GM21423 (cell line): ENCODE measurements at regions not wholly inside any gene's neighbourhood (a gene's known extent, or its start where the extent isn't known, plus 50 kb on each side); places are given as distances from the start of the nearest gene placed in this dataset.
"Not testable (repeated sequence)": the region's sequence is repeated elsewhere in the genome, so short reads cannot be mapped to it uniquely, and the experiment has no call there.

Experiments used
- ATAC-seq: cut with Tn5 transposase; IDR thresholded peaks from one replicate; pipeline ENCODE4 v1.9.1; 2021; ENCODE audit warnings: mild to moderate bottlenecking, moderate library complexity; ENCODE audit not compliant: unreplicated experiment

GRCh38 chr5:123940416-123940815 lies 428.4 kb downstream of the CSNK1G3 start:
- no peak for ATAC-seq

DNA sequence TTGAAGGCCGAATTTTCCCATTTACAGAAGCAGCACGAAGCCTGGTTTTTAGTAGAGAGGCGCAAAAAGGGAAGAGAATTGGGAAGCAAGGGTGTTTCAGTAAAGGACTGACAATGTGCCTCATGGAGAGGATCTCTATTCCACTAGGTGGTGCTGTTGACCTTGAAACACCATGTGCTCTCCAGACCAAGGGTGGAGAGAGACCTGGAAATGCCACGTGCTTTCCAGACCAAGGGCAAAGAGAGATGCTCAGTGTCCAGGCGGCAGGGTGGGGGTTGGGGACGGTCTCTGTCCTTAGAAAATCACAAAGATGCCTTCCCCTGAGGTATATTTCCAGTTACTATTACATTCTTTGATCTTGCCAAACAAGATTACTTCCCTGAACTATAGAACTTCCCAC lies 425.3 kb downstream of the CSNK1G3 start:
- no peak for ATAC-seq

DNA sequence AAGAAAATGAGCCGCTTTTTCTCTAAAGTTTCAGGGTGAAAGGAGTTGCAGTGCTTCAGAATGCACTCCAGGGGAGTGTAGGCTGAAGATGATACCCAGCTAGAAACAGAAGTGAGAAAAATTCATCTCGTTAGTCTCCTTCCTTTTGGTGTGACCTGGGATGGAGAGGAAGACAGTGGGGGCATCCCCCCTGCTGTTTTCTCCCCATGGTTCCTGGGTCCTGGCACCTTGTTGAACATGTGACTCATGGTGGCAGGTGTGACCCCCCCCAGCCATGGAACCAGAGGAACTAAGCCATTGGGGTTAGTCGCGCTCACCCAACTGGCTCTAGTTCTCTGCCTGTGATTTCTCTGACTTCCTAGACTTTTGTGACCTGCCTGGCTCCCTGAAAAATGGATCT lies 424.6 kb downstream of the CSNK1G3 start:
- ATAC-seq: no peak

GRCh38 chr5:123933812-123934211 lies 421.8 kb downstream of the CSNK1G3 start:
- not testable (repeated sequence) for ATAC-seq

DNA sequence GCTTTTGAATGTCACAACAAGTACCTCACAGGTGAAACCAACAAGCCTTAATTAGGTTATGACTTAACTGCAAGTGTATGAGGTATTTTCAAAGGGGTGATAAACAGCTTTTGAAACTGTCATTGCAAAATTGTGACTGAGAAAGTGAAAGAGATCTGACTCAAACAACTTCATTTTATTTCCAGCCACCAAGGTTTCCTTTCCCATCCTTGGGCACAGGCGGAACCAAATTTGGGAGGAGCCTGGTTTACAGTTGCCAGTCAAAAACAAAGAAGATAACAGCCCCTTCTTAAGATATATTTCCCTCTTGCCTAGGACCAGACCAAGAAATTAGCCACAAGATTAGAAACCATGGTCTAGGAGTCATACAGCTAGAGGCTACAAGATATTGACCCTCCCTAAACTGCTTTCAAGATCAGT lies 417.1 kb downstream of the CSNK1G3 start:
- ATAC-seq: no peak

DNA sequence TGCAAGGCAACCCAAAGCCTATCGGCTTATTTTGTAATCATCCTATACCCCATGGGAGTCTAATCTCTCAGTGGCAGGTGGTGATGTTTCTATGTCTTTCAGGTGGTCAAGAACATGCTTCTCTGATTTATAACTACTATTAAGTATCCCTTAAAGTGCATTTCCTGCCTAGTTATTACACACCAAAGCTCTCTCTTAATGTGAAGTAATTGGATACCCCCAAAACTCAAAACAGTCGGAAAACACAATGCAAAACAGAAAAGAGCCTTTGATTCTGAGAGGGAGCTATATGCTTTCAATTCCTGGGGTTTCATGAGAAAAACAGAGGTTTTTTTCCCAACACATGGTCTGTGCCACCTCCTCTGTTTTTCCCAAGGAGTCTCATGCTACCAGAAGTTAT lies 416.4 kb downstream of the CSNK1G3 start:
- ATAC-seq: no peak

GRCh38 chr5:123921193-123921592 lies 409.2 kb downstream of the CSNK1G3 start:
- no peak for ATAC-seq

GRCh38 chr5:123916345-123917121 lies 404.6 kb downstream of the CSNK1G3 start:
- ATAC-seq: no peak

DNA sequence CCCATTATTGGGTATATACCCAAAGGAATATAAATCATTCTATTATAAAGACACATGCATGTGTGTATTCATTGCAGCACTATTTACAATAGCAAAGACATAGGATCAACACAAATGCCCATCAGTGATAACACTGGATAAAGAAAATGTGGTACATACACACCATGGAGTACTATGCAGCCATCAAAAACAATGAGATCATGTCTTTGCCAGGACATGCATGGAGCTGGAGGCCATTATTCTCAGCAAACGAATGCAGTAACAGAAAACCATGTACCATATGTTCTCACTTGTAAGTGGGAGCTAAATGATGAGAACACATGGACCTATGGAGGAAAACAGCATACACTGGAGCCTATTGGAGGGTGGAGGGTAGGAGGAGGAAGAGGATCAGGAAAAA lies 402.4 kb downstream of the CSNK1G3 start:
- no peak for ATAC-seq

DNA sequence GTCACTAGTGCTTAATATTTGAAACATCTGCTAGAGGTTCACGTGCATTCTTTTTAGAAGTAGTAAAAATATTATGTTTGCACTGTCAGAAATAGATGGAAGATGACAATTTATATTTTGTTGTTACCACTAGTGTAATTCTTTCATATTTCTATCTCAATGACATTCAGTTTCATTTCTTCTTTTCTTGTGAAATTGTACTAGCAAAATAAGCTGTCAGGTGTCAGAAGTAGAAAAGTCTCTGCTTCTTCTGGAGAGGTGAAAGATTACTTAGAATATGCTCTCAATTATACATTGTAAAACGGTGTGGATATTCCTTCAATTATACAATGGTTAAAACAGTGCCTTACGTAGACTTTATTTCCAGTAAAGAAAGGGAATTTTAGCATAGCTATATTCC lies 395.4 kb downstream of the CSNK1G3 start:
- no peak for ATAC-seq

DNA sequence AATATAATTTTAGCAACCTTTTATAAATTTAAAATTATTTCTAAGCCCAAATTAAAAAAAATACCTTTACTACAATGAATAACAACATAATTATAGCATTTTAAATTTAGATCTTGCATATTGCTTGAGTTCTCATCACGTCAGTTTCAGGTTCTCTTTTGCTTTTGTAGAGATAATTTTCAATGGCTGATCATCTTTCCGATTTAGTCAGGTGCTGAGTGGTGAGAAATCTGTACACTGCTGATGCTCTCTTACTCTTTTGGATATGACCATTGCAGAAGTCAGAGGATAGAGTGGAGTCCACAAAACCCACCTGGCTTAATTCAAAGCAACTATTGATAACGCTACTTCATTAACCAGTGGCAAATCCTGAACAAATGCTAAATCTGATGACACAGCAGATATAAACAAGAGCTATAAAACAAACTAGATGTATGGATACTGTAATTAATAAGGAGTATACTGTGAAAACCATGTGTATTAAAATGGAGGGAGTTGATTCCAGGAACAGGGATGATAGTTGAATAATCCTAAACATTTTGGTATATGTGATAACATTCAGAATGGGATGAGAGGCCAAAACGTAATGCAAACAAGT lies 394.8 kb downstream of the CSNK1G3 start:
- no peak for ATAC-seq

DNA sequence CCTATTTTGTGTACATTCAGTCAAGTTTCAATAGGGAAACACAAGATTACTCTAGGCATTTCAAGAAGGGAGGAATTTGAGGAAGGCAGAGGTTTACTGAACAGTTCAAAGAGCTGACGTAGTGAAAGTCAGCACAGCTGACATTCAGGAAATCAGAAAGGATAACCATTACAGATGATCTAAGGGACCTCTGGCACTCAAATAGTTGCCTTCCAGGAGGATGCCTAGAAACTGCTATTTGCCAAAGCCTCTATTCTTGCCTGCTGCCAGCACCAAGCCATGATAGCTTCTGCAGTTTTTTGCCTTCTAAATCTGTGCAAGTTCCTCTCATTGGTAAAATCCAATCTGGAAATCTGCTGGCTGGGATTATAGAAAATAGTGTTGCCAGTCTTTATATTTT lies 373.1 kb downstream of the CSNK1G3 start:
- no peak for ATAC-seq

DNA sequence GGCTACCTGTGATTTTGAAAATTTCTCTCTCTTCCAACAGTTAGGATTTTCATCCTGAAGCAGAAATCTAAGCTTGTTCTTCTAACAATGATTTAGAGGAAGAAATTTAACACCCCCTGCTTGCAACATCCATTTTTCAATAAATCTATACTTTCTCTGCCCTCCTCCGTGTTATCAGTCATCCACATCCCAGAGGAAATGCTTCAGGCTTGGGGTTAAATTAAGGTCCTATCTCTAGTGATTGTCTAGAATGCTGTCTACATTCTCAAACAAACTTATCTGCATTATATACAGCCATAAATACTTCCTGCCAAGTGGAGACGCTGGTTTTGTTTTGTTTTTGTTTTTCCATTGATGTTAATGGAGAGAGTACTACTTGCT lies 371.0 kb downstream of the CSNK1G3 start:
- ATAC-seq: no peak

DNA sequence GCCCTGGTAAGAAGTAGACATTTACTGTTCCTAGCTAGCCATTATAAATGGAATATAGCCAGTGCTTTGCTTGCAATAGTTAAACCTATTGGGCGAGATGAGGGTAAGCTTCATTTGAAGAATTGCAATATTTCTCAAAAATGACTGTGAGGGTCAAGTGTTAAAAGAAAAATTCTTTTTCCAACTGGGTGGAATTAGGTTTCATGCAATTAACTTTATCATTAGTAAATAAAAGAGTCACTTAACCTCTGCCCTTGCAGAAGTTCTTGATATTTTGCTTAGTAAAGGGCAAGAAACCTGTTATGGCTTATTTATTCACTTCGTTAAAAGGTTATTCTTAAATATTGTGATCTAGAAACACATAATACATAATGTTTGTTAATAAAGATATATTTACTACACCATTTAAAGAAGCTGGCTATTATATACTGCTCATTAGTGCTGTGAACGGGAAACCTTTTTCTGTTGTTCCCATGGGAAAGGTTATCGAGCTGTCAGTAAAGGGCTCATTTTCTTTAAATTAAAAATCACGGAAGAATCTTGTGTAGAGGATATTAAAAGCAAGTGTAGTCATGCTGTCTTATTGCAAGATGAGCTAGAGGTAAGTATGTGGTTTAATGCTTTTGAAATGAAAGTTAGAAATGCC lies 370.5 kb downstream of the CSNK1G3 start:
- ATAC-seq: no peak

DNA sequence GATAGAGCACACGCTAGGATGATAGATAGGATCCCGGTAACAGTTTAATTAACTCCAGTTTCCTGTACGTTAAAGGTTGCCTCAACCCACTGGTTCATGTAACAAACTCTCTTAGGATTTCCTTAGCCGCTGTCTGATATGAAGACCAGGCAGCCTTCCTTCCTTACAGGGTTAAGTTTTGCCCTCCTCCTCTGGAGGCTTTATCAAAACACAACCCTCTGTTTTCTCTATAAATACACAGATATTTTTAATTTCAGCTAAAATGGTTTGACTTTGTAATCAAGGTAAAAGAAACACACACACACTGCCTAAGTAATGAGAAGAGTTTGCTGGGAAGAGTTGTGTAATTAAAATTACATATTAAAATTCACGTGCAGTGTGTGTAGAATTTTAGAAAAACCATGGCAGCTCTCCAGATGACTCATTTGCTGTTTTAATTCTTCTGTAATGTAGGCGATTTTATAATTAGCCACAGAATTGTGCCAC lies 369.8 kb downstream of the CSNK1G3 start:
- ATAC-seq: no peak

DNA sequence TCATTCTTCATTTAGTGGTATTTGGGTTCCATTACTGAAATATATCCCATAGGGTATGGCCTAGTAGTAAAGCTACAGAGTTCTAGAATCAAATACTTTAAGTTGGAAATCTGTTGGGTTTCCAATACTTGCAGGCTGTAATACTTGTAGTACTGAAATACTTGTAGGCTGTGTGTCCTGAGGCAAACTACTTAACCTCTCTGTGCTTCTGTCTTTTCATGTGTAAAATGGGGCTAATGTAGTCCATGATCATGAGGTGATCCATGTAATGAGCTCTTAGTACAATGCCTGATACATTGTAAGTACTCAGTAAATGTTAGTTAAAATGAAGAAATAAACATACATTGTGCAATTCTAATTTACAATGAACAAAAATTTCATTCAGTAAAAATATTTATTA lies 368.9 kb downstream of the CSNK1G3 start:
- no peak for ATAC-seq

GRCh38 chr5:123879071-123879470 lies 367.1 kb downstream of the CSNK1G3 start:
- ATAC-seq: no peak

DNA sequence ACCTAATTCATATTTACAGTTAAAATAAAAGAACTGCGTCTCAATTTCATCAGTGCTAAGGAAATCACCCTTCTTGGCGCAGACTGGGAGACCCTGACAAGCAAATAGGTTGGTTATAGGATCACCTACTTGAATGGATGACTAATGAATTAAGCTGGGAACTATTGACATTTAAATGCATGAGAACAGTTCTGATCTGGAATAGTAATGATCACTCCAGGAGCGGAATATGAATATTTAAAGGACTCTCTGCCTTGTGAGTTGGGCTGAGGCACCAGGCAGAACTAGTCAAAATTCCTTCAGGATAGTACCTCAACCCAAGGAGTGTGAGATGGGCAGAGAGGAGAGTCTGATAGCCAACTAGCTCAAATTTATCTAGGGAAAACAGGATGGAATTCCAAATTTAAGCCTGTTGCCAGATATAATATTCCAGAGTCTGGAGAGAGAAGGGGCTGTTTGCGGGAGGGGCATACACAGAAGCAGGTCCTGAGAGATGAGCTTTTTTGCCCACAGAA lies 364.4 kb downstream of the CSNK1G3 start:
- ATAC-seq: no peak

DNA sequence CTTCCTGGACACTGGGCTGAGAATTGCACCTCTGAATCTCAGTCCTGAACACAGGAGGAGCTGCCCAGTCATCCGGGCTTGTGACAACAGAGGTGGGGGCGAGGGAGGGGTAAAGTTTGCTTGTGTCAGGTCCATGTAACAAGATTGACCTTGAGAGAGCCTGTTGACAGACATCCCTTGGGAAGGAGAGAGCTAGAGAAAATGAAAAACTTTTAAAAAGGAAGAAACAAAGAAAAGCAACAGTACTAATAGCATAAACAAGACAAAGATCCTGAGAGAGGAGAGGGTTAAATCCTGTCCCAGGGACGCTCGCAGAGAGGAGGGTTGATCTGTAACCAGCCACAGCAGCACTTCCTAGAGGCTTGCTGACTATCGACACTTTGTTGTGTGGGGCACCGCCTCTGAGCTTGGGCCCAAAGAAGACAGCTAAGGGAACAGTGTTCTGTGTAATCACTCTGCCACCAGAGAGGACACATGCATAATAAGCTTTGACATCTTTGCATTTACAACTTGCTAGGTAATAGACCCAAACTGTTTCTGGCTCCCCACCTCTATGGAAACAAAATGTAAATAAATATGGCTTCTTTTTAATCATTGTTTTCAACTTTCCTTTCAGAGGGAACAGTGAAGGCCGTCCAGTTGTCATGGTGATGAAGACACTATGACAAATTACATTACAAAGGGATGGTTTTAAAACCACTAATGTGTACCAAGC lies 363.7 kb downstream of the CSNK1G3 start:
- ATAC-seq: no peak

DNA sequence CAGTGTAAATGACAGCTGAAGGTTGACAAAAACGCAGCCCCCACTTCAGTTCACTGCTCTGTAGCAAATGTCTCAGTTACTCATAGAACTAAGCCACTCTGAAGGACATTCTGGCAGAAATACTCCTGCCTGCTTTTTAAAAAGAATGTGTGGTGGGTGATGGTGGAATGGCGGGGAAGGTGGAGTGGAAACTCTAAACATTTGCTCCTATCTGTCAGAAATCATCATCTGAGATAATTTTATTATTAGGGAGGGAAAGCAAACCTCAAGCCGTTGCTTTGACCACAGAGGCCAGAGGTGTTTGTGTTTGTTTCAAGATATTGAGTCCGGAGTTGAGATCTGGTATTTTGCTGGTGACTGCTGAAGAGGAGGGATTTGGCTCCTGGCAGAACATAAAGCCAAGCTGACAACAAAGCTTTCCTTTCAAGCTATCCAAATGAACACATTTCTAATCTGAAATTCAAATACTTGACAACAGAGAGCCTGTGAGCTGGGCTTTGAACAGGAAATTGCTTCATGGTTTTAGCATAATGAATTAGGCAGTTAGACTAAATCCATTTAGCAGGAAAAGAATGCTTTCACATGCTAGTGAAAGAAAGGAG lies 362.7 kb downstream of the CSNK1G3 start:
- ATAC-seq: no peak

DNA sequence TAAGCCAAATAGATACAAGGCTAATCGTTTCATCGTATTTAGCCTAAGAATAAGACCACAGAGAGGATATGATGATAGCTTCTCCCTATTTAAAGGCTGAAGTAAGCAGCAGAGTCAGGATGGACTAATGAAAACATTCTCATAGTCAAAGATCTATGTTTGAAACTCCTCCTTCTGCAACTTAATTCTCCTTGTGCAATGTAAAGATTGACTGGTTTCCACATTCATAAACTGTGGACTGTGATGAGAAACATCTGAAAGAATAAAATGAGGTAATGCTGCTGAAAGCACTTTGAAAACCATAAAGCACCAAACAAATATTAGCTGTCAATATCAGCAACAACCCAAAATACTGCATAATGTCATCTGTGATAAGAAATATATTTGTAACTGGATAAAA lies 361.9 kb downstream of the CSNK1G3 start:
- no peak for ATAC-seq
